Hindlimb muscle (tissue), 1 donor: ENCODE measurements at regions not wholly inside any gene's neighbourhood (a gene's known extent, or its start where the extent isn't known, plus 50 kb on each side); places are given as distances from the start of the nearest gene placed in this dataset.
"Not testable (repeated sequence)": the region's sequence is repeated elsewhere in the genome, so short reads cannot be mapped to it uniquely, and the experiment has no call there.

Experiments
- DNase-seq: peaks from one replicate; pipeline ENCODE4 v3.0.0-alpha.2; 2013

DNA sequence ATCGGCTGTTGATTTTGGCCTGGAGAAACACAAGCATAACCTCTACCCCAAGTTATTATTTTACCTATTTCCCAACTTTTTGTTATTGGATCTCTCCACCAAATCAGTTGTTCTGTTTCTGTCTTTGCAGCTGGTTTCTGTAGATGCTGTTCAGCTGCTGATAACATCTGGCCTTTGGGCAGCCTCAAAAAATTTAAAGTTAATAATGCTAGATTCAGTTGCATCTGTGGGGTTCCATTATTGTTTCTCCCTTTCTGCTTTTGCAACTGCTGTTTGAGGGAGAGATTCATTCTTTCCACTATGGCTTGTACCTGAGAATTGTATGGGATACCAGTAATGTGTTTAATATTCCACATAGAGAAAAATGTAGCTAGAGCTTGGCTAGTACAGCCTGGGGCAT lies 118.7 kb upstream of the IGFBP3 start:
- not testable (repeated sequence) for DNase-seq

DNA sequence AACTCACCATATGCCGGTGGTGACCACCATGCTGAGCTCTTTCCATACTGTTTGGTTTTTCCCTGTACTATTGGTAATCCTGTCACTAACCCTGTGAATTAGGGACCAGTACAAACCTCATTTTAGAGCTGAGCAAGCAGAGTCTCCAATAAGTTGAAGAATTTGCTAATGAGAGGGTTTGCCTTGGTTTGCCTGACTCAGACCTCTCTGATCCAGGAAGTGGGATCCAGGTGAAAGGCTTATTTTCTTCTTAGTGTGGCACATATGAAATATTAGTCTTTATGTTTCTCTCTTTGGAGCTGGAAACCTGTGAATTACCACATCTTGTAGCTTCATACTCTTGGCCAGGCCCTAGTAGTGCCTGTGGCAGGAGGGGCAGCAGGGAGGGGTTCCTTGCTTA lies 114.1 kb upstream of the IGFBP3 start:
- DNase-seq: no peak

DNA sequence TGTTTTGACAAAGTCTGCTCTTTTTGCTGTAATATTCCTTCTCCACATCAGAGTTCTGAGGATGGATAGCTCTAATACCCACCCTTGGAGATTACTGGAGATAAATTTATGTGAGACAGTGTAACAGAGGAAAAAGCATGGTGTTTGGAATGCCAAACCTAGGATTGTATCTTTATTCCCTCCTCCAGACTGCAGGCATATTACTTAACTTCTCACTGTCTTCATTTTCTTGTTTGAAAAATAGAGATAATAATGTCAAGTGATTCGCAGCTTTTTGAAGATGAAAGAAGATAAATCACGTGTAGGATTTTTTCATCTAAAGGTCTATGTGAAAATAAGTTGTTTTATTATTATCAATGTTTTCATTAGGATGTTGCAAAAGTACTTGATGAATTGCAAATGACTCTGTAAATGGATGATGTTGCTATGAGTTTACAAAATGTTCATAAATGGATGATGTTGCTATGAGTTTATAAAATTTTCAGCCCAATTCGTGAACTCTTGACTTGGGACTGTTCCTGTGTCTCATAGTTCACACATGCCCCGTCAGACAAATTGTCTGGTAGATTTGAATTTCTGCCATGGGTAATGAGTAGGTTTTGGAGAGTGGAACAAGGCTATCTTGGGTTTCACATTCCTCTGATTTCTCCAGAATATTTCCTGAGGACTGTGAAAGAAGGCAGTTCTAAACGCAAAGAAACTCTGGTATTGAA lies 113.1 kb upstream of the IGFBP3 start:
- DNase-seq: no peak

DNA sequence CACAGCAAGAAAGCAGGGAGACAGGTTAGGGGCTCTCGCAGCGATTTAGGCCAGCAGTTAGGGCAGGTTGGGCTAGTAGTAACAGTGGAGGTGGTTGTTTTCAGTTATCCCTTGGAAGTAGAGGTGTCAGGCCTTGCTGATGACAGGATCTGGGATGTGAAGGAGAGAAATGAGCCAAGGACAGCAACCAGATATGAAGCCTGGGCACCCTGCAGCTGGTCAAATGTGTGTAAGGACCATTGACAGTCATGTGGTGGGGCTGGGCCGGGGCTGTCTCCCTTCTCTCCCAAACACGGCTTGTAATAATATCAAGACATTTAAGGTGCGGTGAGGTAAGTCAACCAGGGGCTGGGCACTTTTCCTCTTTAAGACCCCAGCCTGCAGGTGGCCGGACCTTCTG lies 112.5 kb upstream of the IGFBP3 start:
- no peak for DNase-seq

DNA sequence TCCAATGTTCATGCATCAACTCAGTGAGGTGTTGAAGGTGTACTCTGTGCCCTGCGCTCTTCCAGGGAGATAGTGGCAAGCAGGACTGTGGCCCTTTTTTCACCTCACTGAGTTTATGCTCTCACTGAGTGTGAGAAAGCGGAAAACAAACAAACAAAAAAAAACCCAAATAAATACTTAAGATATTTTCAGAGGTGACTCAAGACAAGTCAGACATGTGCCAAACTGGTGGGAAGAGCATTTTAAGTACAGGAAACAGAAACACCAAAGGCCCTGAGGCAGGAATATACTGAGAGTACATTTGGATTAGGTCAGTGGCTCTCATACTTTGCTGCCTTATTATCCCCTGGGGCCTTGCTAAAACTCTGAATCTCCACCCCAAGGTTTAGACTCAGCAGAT lies 111.9 kb upstream of the IGFBP3 start:
- DNase-seq: no peak

DNA sequence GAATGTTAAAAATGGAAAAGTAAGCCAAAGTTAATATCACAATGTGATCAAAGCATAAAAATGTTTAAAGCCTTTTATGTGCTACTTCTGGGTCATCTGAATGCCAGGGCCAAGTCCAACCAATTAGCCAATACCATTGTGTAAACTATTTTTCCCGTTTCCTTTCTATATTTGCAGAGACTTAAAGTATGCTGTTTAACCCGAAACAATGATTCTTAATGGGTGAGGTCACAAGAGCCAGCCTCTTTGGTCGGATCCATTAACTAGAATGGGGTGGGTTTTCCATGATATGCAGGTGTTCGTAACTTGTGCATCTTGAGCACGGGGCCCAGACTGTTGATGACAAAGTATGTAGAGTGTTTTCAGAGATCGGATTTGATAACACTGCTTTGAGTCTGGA lies 111.3 kb upstream of the IGFBP3 start:
- no peak for DNase-seq

DNA sequence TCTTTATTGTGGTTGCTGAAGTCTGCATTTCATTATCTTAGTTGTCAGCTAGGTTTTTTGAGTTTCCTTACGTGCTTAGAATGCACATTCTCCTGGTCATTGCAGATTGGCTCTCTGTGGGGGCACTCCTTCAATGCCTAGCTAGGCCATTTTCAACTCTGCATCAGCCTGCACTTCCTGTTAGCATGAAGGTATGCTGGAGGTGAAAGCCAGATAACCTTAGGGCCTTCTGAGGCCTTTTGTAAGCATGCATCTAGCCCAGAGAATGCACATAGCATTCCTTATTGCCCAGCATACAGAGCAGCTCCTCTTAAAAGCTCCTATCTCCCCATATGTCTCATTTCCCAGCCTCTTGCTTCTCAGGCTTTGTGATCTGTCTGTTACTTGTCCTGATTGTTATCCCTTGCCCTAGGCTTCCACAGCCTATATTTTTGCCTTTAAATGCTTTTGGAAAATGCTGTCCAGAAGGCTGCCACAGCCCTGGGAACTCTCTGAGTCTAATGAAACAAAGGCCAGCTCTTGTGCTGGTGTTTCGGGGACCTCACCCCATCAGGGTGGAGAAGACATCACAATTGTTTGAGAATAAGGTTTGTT lies 108.1 kb upstream of the IGFBP3 start:
- DNase-seq: no peak

DNA sequence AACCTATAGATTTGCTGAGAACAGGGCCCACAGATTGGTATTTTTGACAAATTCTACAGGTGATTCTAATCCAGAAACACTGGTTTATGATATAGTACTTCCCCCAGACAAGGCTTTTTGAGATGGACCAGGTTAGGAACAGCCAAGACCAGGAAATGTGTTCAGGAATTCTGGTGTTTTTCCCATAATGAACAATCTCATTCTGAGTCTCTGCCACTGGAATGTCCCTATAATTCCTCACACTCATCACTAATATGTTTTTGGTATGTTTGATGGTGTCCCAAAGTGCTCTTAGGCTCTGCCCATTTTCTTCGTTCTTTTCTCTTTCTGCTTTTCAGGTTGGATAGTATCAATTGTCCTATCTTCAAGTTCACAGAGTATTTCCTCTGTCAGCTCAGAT lies 107.2 kb upstream of the IGFBP3 start:
- no peak for DNase-seq

DNA sequence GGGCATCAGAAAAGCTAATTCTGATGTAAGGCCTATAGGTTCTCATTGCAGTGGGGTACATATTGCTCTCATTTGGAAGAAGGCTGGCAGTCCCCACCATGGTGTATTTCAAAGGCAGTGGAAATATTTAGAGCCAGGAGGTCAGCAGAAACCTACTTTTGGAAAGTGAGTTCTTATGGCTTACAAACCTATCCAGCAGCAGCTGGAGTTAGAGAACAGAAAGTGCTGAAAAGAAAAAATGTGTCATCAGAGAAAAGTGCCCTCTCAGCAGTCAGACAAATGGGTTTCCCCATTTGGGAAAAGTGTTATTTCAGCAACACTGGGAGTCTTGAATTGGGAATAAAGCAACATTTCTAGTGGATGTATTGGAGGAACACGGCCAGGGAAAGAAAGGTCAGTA lies 105.7 kb upstream of the IGFBP3 start:
- no peak for DNase-seq

DNA sequence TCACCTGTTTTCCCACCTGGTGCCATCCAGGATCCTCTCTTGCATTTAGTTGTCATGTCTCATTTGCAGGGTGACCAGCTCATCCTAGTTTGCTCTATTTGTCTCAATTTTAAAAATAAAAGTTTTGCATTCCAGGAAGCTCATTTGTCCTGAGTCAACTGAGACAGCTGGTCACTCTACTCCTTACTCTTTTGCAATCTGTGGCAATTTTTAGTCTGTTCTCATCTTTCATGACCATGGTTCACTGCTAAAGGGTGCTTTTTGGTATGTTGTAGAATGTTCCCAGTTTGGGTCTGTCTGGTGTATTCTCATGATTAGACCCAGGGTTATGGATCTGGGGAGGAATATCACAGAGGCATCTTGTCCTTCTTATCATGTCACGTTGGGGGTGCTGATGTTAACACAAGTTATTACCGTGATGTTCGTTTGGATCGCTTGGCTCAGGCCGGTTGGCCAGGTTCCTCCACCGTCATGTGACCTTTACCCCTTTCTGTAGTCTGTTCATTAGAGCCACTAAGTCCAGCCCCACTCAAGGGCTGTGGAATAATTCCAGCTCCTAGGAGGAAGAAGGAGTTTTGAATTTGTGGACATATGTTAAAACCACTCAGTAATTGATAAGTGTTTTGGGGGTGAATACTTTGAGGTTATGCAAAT lies 103.3 kb upstream of the IGFBP3 start:
- no peak for DNase-seq

DNA sequence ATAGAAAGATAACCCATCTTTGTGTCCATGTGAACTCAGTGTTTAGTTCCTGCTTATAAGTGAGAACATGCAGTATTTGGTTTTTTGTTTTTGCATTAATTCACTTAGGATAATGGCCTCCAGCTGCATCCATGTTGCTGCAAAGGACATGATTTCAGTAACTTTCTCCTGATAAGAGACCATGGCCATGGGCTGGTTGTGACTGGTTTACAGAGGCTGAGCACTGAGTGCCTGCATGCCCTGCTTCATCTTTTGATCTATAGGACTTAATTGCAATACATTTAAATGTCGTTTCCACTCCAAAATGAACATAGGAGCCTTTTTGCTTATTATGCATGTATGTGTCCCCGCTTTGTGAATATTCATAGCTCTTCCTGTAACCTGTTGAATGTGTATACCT lies 101.3 kb upstream of the IGFBP3 start:
- DNase-seq: no peak

DNA sequence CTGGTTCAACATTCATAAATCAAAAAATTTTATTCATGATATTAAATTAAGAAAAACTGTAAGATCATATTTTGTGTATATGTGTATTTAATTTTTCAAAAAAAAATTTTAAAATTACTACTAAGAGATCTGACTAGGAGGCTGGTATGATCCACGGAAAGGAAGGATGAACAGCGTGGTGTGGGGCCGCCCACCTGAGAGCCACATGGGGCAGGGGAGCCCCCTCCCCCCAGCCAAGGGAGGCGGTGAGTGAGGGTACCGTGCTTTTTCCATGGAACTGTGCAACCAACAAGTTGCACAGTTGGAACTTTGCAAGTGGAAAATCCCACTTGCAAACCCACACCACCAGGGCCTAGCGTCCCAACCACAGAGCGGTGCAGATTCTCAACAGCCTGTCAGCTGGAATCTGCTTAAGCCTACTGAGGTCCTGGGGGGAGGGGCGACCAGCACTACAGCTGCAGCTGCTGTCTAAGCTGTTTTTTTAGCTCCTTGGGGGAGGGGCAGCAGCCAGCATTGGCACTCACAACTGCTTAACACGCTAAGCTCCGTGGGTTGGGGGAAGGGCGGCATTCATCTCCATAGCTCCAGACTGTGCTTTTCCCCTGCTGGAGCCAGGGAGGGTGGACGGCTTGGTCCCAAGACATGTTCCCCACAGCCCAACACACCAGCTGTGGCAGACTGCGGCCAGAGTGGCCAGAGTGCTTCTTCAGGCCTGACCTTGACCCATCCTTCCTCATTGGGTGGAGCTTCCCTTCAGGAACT lies 94.2 kb upstream of the IGFBP3 start:
- peak; percentile 76 for DNase-seq

DNA sequence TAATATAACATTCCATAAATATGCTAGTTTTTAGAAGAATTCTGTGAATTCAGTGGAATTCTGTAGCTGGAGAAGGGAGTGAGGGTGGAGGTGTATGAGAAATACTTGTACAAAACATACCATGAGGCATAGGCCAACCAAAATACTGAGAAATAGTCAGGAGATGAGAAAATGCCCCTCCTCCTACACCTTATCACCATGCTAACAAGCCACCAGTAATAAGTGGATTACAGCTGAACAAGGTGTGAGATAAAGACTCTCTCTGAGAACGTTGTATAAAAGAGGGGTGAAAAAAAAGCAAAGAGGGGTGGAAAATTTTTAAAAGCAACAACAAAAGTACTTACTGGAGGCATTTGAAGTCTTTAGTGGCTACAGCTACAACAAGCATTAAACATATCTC lies 90.4 kb upstream of the IGFBP3 start:
- DNase-seq: no peak

DNA sequence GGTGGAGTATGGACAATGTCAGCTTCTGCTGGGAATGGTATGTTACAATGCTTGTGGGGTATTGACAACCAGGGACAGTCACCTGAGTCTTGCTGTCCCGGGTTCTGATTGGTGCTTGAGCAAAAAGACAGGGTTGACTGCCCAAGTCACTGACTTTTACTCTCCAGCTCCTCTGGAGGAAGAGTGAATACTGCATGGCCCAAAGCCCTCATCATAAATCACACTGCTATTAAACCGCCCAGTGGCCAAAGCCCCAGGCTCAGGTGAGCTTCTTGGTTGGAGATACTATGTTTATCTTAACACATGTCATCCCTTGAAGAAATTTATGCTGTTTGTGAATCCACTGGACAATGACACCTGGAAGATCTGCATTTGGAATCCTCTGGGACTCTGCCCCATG lies 90.0 kb upstream of the IGFBP3 start:
- DNase-seq: no peak

DNA sequence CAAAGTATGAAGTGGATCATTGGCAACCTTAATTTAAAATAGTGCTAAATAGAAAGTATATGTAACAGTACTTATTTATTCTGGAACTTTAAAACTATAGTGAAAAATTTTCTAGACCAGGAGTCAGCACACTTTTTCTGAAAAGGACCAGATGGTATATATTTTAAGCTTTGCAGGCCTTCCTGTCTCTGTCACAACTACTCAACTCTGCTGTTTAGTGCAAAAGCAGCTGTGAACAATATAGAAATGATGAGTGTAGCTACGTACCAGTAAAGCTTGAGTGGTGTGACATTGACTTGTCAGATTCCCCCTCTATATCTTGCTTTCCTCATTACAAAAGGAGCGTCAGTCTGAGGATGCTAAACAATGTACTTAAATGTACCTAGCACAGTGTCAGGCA lies 88.1 kb upstream of the IGFBP3 start:
- DNase-seq: peak; percentile 7

DNA sequence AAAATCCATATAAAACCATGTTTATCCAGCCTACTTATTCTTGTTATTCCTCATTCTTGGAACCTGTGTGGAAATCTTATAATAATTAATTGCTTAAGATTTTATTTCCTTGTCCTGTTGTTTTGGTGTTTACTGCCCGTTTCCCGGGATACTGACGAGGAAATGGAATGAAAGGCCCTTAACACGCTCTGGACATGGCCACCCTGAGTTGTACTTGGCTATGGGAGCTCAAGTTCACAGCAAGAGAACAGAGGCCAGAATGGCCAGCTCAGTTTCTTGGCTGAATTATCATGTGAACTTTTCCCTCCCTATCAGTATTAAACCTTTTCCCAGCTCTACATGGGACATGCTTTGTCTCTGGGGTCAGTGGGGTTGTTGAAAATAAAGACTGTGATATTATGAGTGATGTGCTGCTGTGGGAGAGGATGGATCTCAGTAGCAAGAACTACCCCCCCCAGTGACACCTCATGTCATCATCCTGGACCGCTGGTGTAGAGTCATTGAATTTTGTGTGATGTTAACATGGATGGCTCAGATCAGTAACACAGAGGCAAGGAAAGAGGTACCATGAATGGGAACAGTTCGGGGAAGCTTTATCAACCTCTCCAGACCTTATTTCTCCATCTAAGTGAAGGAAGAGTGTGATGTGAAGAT lies 87.0 kb upstream of the IGFBP3 start:
- DNase-seq: peak; percentile 53

DNA sequence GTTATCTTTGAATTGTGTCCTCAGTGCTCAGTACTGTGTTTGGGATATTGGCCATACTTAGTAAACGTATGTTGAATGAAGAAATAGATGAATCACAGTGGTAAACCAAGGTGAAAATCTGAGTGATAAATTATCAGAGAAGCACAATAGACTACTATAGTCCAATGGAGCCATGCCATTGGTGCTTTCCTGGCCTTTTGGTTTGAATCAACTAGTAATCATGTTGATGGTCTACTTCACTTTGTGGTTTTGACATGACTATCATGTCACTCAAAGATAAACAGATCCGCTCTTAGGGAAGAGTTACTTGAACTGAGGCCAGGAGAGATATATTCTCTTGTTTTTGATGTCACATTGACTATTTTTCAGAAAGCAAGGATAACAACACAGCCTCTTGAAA lies 86.1 kb upstream of the IGFBP3 start:
- DNase-seq: no peak

DNA sequence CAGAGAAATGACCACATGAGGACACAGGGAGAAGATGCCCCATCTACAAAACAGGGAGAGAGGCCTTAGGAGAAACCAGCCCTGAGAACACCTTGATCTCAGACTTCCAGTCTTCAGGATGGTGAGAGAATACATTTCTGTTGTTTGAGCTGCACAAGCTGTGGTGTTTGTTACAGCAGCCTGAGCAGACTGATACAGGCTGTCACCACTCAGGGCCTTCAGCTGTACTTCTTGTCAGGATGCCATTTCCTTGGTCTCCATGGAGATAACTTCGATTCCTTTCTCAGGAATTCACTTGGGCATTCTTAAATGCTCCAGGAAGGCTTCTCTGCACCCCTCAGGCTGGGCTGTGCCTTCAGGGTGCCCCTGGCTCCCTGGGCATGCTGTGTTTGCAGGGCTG lies 85.7 kb upstream of the IGFBP3 start:
- DNase-seq: no peak

DNA sequence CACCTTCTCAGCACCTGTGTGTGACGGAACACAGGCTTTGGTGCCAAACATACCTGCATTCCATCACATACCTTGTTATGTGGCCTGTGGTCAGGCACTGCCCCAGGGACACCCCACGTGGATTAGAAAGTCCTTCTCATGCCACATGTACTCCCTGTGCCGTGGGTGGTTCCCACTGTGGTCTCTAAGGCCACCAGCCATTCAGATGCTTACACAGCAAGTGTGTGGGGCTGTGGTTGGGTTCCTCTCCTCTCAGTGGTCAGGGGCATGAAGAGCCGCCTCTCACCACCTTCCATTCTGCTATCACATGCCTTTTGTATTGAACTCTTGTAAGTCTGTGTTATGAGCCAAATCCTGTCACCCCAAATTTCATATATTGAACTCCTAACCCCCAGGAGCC lies 85.1 kb upstream of the IGFBP3 start:
- DNase-seq: no peak

DNA sequence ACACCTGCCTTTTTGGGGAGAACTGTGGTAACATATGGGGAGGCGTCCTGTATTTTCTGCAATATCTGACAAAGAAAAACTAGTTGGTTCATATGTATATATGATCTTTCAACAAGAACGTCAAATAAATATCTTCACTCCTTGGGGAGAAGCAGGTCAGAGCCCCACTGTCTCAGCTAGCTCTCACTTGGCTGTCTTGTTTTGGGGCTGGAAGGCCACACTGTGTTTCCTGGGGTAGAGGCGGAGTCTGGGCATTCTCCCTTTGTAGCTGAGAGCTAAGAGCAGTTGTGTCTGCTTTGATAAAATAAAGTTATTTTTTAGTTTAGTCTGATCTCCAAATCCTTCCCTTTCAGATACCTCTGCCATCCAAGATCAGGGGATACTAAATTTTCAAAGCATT lies 83.9 kb upstream of the IGFBP3 start:
- no peak for DNase-seq

DNA sequence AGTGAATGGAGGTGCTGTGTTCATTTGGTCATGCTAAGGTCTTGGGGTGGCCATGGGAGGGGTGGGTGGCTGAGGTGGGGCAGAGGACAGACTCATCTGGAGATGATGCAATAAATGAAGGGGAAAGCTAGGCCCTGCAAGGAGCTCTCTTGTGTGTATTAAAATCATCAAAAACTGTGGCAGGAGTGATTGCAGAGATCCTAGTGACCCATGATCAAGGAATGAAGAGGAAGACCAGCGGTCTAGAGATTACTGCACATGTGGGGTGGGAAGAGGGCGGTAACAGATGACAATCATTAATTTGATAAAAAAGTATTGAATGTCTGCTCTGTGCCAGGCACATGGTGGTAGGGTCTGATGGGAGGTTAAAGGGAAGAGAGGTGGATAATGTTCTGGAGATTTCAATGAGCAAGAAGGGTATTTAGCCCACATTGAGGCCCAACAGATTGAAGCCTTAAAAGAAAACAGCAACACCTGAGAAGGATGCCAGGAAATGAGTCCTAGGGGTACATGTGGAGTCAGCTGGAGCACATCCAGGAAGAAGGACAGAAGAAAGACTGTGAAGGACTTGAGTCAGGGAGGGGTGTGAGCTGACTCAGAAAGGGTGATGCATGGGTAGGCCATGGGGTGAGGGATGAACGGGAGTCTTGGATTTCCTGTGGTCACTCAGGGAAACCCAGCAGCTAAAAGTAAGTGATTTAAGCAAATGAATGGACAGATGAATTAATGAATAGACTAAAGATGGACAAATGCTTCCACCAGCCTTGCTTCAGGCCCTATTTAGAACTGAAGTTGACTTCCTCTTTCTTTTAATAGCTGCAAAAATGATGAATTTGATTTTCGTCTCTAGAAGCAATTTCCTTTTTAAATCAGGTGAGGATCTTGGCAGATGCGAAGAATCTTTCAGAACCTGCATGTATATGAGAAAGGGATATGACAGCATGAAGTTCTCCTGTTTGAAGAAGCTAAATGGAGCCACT lies 83.1 kb upstream of the IGFBP3 start:
- DNase-seq: no peak

DNA sequence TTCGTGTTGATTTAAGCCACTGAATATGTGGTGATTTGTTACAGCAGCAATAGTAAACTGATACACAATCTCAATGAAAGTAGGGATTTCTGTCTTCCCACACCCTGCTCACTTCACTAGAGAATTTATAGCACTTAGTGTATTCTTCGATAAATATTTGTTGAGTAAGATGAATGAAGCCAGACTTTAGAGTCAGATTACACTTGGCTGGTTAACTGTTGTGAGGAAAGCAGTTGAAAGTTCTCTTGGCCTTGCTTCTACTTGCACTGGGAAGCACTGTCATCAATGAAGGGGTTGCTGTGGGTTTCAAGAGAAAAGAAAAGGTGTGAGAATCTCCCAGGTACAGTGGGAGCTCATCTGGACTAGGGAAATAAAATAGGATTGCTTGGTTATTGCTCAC lies 82.1 kb upstream of the IGFBP3 start:
- DNase-seq: no peak
